K562 (cell line): ENCODE measurements at regions not wholly inside any gene's neighbourhood (a gene's known extent, or its start where the extent isn't known, plus 50 kb on each side); places are given as distances from the start of the nearest gene placed in this dataset.

Source experiments
- ATAC-seq: fragments of 200-7000 bp; cut with Tn5 transposase; 3 replicates; pipeline ENCODE4 v1.9.1; 2020; ENCODE audit warnings: moderate library complexity
- BruUV-seq: library from RNA; stranded (reverse); fragments of 400-500 nt; replicated peaks from 2 replicates; lab custom pipeline; 2021; lab: Mats Ljungman, UMichigan
- CTCF ChIA-PET: fragments of 300-600 bp; formaldehyde crosslinking; extraction: SDS; loops from one replicate; lab custom pipeline; 2021; ENCODE audit warnings: low intra/inter-chr PET ratio; lab: Yijun Ruan, JAX
- POLR2A ChIA-PET: fragments of 300-600, 350-650 bp; sonication (Branson Sonifier 250); formaldehyde crosslinking; extraction: SDS; loops from one replicate; lab custom pipeline; 2021; ENCODE audit warnings: antibody characterized with exemption, inconsistent platforms; lab: Yijun Ruan, JAX
- DNase-seq, 4 experiments: peaks; one replicate each; pipeline versions ENCODE4 v3.0.0 to v3.0.0-alpha.2; 2011 to 2018; ENCODE audit warnings: low spot score in 3 of 4, mixed read lengths in 3 of 4; ENCODE audit errors: extremely low read depth in 1 of 4
- FAIRE-seq: peaks from 2 replicates; lab custom pipeline; 2011; peaks lifted over from hg19 to GRCh38; lab: Jason Lieb, UNC
- H2AFZ ChIP-seq: 2 replicates; pipeline ENCODE4 v1.6.0; 2011; ENCODE audit warnings: low read depth, low read length, control low read depth, inconsistent platforms
- H3K27ac ChIP-seq: fragments of 200-600 bp; 3 replicates; pipeline ENCODE4 v1.8.0; 2011; ENCODE audit warnings: low read depth, mild to moderate bottlenecking, control low read depth, inconsistent platforms, low read length, moderate library complexity, mixed read lengths; ENCODE audit errors: extremely low read depth
- H3K27me3 ChIP-seq, 2 experiments: fragments of 300-600 bp in 1 of 2; 2 replicates in 1 of 2; 3 replicates in 1 of 2; pipeline versions ENCODE4 v1.6.0 to v1.8.0; 2011; ENCODE audit warnings: inconsistent platforms in 2 of 2, low read length in 2 of 2, mild to moderate bottlenecking in 1 of 2, mixed read lengths in 1 of 2, moderate library complexity in 1 of 2; ENCODE audit not compliant: control insufficient read depth in 2 of 2, insufficient read depth in 2 of 2
- H3K36me3 ChIP-seq: fragments of 300-600 bp; 3 replicates; pipeline ENCODE4 v1.8.0; 2011; ENCODE audit warnings: mild to moderate bottlenecking, low read length, inconsistent platforms; ENCODE audit not compliant: control insufficient read depth, insufficient read depth
- H3K4me1 ChIP-seq, 2 experiments: fragments of 200-600 bp in 1 of 2; replicated peaks in 1 of 2; 2 replicates in 1 of 2; 3 replicates in 1 of 2; pipeline versions ENCODE4 v1.5.1 to v1.8.0; 2011; ENCODE audit warnings: inconsistent platforms in 2 of 2, low read length in 2 of 2, mild to moderate bottlenecking in 1 of 2, mixed read lengths in 1 of 2, moderate library complexity in 1 of 2; ENCODE audit not compliant: control insufficient read depth in 2 of 2, insufficient read depth in 2 of 2
- H3K4me2 ChIP-seq: 2 replicates; pipeline ENCODE4 v1.6.1; 2011; ENCODE audit warnings: low read length, control low read depth, inconsistent platforms, mixed read lengths; ENCODE audit not compliant: insufficient read depth
- H3K4me3 ChIP-seq: fragments of 200-600 bp; sonication (generic), shearing (Covaris generic); 2 replicates; pipeline ENCODE4 v1.5.1; 2016; ENCODE audit warnings: control low read depth, inconsistent platforms
- H3K79me2 ChIP-seq: fragments of 200-600 bp; 3 replicates; pipeline ENCODE4 v1.8.0; 2011; ENCODE audit warnings: low read length, inconsistent platforms; ENCODE audit not compliant: control insufficient read depth, insufficient read depth
- H3K9ac ChIP-seq, 2 experiments: 2 replicates each; pipeline versions ENCODE4 v1.6.0 to v1.6.1; 2011; ENCODE audit warnings: low read depth in 2 of 2, low read length in 2 of 2, control low read depth in 1 of 2, inconsistent platforms in 1 of 2, mild to moderate bottlenecking in 1 of 2, mixed read lengths in 1 of 2; ENCODE audit not compliant: insufficient read depth in 1 of 2
- H3K9me1 ChIP-seq: one replicate; pipeline ENCODE4 v1.6.0; 2011; ENCODE audit warnings: inconsistent platforms, mild to moderate bottlenecking, low read length, moderate library complexity; ENCODE audit not compliant: control insufficient read depth, insufficient read depth
- H3K9me3 ChIP-seq: replicated peaks from 2 replicates; pipeline ENCODE4 v1.5.1; 2011; ENCODE audit warnings: low read depth, low read length, inconsistent platforms; ENCODE audit not compliant: control insufficient read depth, insufficient read depth
- H4K20me1 ChIP-seq: replicated peaks from 2 replicates; pipeline ENCODE4 v1.6.1; 2011; ENCODE audit warnings: low read length, inconsistent platforms, mixed read lengths; ENCODE audit not compliant: control insufficient read depth, insufficient read depth
- EZH2 ChIP-seq: IDR thresholded peaks from 2 replicates; pipeline ENCODE4 v1.6.1; 2012; ENCODE audit warnings: low read depth, mild to moderate bottlenecking, inconsistent platforms, low read length, borderline replicate concordance
- MAZ ChIP-seq, 2 experiments: fragments of 450-650 bp in 1 of 2; sonication (generic) in 1 of 2; formaldehyde crosslinking; IDR thresholded peaks in 1 of 2; conservative IDR thresholded peaks in 1 of 2; 2 replicates each; pipeline versions ENCODE4 v1.4.0 to v1.5.0; 2020; ENCODE audit warnings: mild to moderate bottlenecking in 1 of 2, missing genetic modification reagents in 1 of 2
- PTTG1 ChIP-seq: fragments of 450-650 bp; IDR thresholded peaks from 2 replicates; pipeline ENCODE4 v1.6.1; 2016; ENCODE audit warnings: low read depth, mild to moderate bottlenecking, missing genetic modification characterization, missing compliant biosample characterization
- RBM25 ChIP-seq: fragments of 200-400 bp; formaldehyde crosslinking; IDR thresholded peaks from 2 replicates; pipeline ENCODE4 v1.6.1; 2018; ENCODE audit warnings: low read length, low read depth, moderate library complexity; ENCODE audit not compliant: severe bottlenecking
- ZNF592 ChIP-seq: fragments of 450-650 bp; IDR thresholded peaks from 2 replicates; pipeline ENCODE4 v1.6.1; 2017; ENCODE audit warnings: antibody characterized with exemption, mild to moderate bottlenecking
- WGBS: fragments of 100-300 bp; shearing (Covaris generic); methylation state at CpG from one replicate; pipeline ENCODE4 v1.1.6; 2016; ENCODE audit warnings: low coverage, mixed read lengths; ENCODE audit not compliant: insufficient coverage; ENCODE audit errors: missing lambda C conversion rate; 5-methylcytosine and 5-hydroxymethylcytosine counted together
- in situ Hi-C: fragments of 300-500 bp; cut with MboI; formaldehyde crosslinking; loops from 4 replicates; pipeline ENCODE4 v1.15.0; 2018; ENCODE audit warnings: inconsistent platforms, mixed read lengths
- intact Hi-C: fragments of 100-400 bp; cut with micrococcal nuclease; formaldehyde crosslinking; loops from 2 replicates; pipeline ENCODE4 v1.14.2; 2022
- TF ChIP-seq, protein P1 (sequence below): fragments of 450-650 bp; IDR thresholded peaks from 2 replicates; pipeline ENCODE4 v1.6.1; 2016; ENCODE audit warnings: mild to moderate bottlenecking, moderate library complexity

DNA sequence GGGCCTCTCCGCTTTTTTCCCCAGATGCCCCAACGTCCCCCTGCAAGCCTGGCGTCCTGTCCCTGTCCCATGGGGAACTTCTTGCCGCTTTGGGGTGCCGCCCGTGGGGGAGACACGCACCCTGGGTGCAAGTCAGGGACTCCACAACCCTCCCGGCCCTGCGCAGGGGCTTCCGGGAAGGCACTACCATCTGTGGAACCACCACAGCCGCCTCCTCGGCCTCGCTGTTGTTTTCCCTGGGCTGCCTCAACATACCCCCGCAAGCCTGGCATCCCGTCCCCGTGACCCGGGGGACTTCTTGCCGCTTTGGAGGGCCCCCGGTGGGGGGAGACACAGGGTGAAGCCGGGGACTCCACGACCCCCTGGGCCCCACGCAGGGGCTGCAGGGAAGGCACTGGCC, 238.4 kb downstream of the TUBA3C start:
- FAIRE-seq (no peak), DNase-seq (no peak)
- in situ Hi-C loops: no loop called here
- no peak for TF ChIP-seq RBM25
- TF ChIP-seq, protein P1, sequence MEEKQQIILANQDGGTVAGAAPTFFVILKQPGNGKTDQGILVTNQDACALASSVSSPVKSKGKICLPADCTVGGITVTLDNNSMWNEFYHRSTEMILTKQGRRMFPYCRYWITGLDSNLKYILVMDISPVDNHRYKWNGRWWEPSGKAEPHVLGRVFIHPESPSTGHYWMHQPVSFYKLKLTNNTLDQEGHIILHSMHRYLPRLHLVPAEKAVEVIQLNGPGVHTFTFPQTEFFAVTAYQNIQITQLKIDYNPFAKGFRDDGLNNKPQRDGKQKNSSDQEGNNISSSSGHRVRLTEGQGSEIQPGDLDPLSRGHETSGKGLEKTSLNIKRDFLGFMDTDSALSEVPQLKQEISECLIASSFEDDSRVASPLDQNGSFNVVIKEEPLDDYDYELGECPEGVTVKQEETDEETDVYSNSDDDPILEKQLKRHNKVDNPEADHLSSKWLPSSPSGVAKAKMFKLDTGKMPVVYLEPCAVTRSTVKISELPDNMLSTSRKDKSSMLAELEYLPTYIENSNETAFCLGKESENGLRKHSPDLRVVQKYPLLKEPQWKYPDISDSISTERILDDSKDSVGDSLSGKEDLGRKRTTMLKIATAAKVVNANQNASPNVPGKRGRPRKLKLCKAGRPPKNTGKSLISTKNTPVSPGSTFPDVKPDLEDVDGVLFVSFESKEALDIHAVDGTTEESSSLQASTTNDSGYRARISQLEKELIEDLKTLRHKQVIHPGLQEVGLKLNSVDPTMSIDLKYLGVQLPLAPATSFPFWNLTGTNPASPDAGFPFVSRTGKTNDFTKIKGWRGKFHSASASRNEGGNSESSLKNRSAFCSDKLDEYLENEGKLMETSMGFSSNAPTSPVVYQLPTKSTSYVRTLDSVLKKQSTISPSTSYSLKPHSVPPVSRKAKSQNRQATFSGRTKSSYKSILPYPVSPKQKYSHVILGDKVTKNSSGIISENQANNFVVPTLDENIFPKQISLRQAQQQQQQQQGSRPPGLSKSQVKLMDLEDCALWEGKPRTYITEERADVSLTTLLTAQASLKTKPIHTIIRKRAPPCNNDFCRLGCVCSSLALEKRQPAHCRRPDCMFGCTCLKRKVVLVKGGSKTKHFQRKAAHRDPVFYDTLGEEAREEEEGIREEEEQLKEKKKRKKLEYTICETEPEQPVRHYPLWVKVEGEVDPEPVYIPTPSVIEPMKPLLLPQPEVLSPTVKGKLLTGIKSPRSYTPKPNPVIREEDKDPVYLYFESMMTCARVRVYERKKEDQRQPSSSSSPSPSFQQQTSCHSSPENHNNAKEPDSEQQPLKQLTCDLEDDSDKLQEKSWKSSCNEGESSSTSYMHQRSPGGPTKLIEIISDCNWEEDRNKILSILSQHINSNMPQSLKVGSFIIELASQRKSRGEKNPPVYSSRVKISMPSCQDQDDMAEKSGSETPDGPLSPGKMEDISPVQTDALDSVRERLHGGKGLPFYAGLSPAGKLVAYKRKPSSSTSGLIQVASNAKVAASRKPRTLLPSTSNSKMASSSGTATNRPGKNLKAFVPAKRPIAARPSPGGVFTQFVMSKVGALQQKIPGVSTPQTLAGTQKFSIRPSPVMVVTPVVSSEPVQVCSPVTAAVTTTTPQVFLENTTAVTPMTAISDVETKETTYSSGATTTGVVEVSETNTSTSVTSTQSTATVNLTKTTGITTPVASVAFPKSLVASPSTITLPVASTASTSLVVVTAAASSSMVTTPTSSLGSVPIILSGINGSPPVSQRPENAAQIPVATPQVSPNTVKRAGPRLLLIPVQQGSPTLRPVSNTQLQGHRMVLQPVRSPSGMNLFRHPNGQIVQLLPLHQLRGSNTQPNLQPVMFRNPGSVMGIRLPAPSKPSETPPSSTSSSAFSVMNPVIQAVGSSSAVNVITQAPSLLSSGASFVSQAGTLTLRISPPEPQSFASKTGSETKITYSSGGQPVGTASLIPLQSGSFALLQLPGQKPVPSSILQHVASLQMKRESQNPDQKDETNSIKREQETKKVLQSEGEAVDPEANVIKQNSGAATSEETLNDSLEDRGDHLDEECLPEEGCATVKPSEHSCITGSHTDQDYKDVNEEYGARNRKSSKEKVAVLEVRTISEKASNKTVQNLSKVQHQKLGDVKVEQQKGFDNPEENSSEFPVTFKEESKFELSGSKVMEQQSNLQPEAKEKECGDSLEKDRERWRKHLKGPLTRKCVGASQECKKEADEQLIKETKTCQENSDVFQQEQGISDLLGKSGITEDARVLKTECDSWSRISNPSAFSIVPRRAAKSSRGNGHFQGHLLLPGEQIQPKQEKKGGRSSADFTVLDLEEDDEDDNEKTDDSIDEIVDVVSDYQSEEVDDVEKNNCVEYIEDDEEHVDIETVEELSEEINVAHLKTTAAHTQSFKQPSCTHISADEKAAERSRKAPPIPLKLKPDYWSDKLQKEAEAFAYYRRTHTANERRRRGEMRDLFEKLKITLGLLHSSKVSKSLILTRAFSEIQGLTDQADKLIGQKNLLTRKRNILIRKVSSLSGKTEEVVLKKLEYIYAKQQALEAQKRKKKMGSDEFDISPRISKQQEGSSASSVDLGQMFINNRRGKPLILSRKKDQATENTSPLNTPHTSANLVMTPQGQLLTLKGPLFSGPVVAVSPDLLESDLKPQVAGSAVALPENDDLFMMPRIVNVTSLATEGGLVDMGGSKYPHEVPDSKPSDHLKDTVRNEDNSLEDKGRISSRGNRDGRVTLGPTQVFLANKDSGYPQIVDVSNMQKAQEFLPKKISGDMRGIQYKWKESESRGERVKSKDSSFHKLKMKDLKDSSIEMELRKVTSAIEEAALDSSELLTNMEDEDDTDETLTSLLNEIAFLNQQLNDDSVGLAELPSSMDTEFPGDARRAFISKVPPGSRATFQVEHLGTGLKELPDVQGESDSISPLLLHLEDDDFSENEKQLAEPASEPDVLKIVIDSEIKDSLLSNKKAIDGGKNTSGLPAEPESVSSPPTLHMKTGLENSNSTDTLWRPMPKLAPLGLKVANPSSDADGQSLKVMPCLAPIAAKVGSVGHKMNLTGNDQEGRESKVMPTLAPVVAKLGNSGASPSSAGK: no peak
- TF ChIP-seq MAZ (CRISPR knock-in tag; conservative IDR thresholded peaks at IDR 0.05 in 1 of 2, IDR thresholded peaks at IDR 0.05 in 1 of 2): no peak
- no peak for TF ChIP-seq ZNF592
- no peak for TF ChIP-seq PTTG1 (tag)
- no peak for TF ChIP-seq EZH2

More for the DNA sequence above, 238.4 kb downstream of the TUBA3C start:
- CTCF ChIA-PET: no interaction called here
- no peak overlapping the region; the same call in 1 of the 2 replicates for H2AFZ ChIP-seq
- H3K27me3 ChIP-seq: peaks cover 0 to 15% of the 10 kb centered on the region in 2 experiments; a peak in 2 of 5 replicates
- 18% methylated on average over 11 of the region's 22 CpGs for WGBS
- H3K4me3 ChIP-seq: no peak overlapping the region
- no peaks in the 10 kb centered on the region for H3K9me1 ChIP-seq
- H3K4me2 ChIP-seq: no peak overlapping the region
- no TSS peak for BruUV-seq
- H4K20me1 ChIP-seq: no peaks in the 10 kb centered on the region
- intact Hi-C loops: no loop called here
- no peaks in the 10 kb centered on the region for H3K79me2 ChIP-seq
- POLR2A ChIA-PET: no interaction called here
- no peak overlapping the region for H3K27ac ChIP-seq
- no peak overlapping the region; a peak in 1 of 4 replicates for H3K9ac ChIP-seq
- no peaks in the 10 kb centered on the region for H3K9me3 ChIP-seq
- H3K36me3 ChIP-seq: no peaks in the 10 kb centered on the region
- ATAC-seq: peak; percentile 29; the same call in 1 of the 3 replicates
- peaks cover 0 to 21% of the 10 kb centered on the region in 2 experiments; a peak in 3 of 5 replicates for H3K4me1 ChIP-seq
